Tibial artery (tissue), 4 donors: ENCODE measurements at regions not wholly inside any gene's neighbourhood (a gene's known extent, or its start where the extent isn't known, plus 50 kb on each side); places are given as distances from the start of the nearest gene placed in this dataset.

Source experiments
- DNase-seq, 2 donors: peaks; one replicate each; pipeline ENCODE4 v3.0.0-alpha.2; 2019
- H3K27ac ChIP-seq, 2 donors: fragments of 200-600 bp; sonication (generic) in 1 of 2; 1 replicate in 1 of 2; 2 replicates in 1 of 2; pipeline ENCODE4 v1.5.1; 2018 to 2019; ENCODE audit warnings: mild to moderate bottlenecking in 1 of 2
- H3K27me3 ChIP-seq, 2 donors: fragments of 200-600 bp; sonication (generic) in 1 of 2; one replicate each; pipeline versions ENCODE4 v1.5.1 to v1.6.0; 2016 to 2019
- H3K36me3 ChIP-seq, 3 donors: fragments of 200-600 bp; sonication (generic) in 2 of 3; one replicate each; pipeline ENCODE4 v1.5.1; 2016 to 2019; ENCODE audit warnings: mild to moderate bottlenecking in 2 of 3
- H3K4me1 ChIP-seq, 4 donors: fragments of 200-600 bp; sonication (generic) in 2 of 4; 1 replicate in 3 of 4; 2 replicates in 1 of 4; pipeline ENCODE4 v1.5.1; 2016 to 2019
- H3K4me3 ChIP-seq, 2 donors: fragments of 200-600 bp; sonication (generic) in 1 of 2; 1 replicate in 1 of 2; 2 replicates in 1 of 2; pipeline ENCODE4 v1.5.1; 2018 to 2019; ENCODE audit warnings: mild to moderate bottlenecking in 2 of 2
- H3K9me3 ChIP-seq, 3 donors: fragments of 200-600 bp; sonication (generic) in 1 of 3; one replicate each; pipeline ENCODE4 v1.5.1; 2016 to 2019
- intact Hi-C: fragments of 100-400 bp; cut with DNase I; formaldehyde crosslinking; loops from one replicate; pipeline ENCODE4 v1.15.0; 2023; ENCODE audit warnings: low total_unique reads
- TF ChIP-seq, protein P1 (sequence below), 2 experiments: fragments of 200-600 bp in 1 of 2; fragments of 450-650 bp in 1 of 2; IDR thresholded peaks; one replicate each; pipeline ENCODE4 v1.5.1; 2017 to 2019; ENCODE audit warnings: antibody characterized with exemption in 2 of 2, mild to moderate bottlenecking in 1 of 2, moderate library complexity in 1 of 2

DNA sequence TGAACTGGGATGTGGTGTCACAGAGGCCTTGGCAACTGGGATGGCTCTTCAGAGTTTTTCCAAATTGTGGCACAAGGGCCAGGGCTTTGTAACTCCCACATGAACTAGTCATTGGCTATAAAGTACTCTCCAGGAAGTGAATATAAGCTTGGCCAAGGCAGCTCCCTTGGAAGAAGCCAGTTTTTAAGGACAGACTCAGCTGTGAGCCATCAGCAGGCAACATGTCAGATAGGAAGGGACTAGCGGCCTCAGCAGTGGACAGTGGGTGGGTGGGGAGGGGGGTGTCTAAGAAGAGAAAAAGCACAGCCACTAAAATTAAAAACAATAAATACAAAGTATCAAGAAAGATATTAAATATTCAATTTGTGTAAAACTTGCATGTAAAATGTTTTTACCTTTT, 691.1 kb upstream of the PIK3C3 start:
- TF ChIP-seq, protein P1, sequence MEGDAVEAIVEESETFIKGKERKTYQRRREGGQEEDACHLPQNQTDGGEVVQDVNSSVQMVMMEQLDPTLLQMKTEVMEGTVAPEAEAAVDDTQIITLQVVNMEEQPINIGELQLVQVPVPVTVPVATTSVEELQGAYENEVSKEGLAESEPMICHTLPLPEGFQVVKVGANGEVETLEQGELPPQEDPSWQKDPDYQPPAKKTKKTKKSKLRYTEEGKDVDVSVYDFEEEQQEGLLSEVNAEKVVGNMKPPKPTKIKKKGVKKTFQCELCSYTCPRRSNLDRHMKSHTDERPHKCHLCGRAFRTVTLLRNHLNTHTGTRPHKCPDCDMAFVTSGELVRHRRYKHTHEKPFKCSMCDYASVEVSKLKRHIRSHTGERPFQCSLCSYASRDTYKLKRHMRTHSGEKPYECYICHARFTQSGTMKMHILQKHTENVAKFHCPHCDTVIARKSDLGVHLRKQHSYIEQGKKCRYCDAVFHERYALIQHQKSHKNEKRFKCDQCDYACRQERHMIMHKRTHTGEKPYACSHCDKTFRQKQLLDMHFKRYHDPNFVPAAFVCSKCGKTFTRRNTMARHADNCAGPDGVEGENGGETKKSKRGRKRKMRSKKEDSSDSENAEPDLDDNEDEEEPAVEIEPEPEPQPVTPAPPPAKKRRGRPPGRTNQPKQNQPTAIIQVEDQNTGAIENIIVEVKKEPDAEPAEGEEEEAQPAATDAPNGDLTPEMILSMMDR (IDR thresholded peaks at IDR 0.05) = no peak
- no peaks in the 10 kb centered on the region for H3K27me3 ChIP-seq
- H3K4me3 ChIP-seq = no peak overlapping the region
- DNase-seq = no peak
- H3K27ac ChIP-seq = no peak overlapping the region
- intact Hi-C loops = no loop called here
- H3K36me3 ChIP-seq = no peaks in the 10 kb centered on the region
- H3K9me3 ChIP-seq = no peaks in the 10 kb centered on the region
- H3K4me1 ChIP-seq = no peaks in the 10 kb centered on the region

DNA sequence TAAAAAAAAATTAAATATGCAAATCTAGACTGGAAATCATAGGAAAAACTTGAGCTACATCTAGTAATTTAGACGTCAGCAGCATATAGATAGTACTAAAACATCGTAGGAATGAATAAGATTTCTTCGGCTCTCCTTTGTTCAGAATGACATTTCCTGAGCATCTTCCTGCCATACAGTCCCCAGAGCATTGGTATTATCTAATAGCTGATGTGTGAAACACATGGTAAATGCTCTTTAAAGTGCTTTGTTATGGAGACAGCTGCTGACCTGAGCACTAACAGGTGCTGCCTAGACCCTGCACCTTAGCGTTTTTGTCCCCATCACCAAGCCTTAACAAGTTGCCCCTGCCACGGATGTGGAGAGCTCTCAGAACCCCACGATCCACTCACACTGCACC, 692.3 kb upstream of the PIK3C3 start:
- Histone ChIP-seq H3K9me3 (no peaks in the 10 kb centered on the region), H3K27me3 (no peaks in the 10 kb centered on the region), H3K4me1 (no peaks in the 10 kb centered on the region), H3K4me3 (no peak overlapping the region), H3K27ac (no peak overlapping the region), H3K36me3 (no peaks in the 10 kb centered on the region)
- intact Hi-C loops = no loop called here
- TF ChIP-seq, protein P1 (IDR thresholded peaks at IDR 0.05) = no peak
- DNase-seq = no peak

GRCh38 chr18:41244591-41245037, 710.4 kb upstream of the PIK3C3 start:
- Histone ChIP-seq H3K4me1 (no peaks in the 10 kb centered on the region), H3K27me3 (no peaks in the 10 kb centered on the region), H3K4me3 (no peak overlapping the region), H3K9me3 (no peaks in the 10 kb centered on the region), H3K27ac (no peak overlapping the region), H3K36me3 (no peaks in the 10 kb centered on the region)
- intact Hi-C loops = no loop called here
- DNase-seq = no peak
- TF ChIP-seq, protein P1 (IDR thresholded peaks at IDR 0.05) = no peak

DNA sequence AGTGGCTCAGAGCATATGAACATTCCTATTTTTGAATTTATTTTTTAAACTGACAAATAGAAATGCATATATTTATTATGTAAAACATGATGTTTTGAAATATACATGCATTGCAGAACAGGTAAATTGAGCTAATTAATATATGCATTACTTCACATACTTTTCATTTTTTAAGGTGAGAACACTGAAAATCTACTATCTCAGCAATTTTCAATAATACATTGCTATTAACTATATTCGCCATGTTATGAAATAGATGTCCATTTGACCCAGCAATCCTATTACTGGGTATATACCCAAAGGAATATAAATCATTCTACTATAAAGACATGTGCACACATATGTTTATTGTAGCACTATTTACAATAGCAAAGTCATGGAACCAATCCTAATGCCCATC, 717.7 kb upstream of the PIK3C3 start:
- TF ChIP-seq, protein P1 (IDR thresholded peaks at IDR 0.05) = no peak
- Histone ChIP-seq H3K36me3 (no peaks in the 10 kb centered on the region), H3K27me3 (no peaks in the 10 kb centered on the region), H3K27ac (no peak overlapping the region), H3K9me3 (no peaks in the 10 kb centered on the region), H3K4me3 (no peak overlapping the region), H3K4me1 (no peaks in the 10 kb centered on the region)
- no peak for DNase-seq
- intact Hi-C loops = no loop called here

- intact Hi-C loops = no loop called here
- H3K9me3 ChIP-seq = no peaks in the 10 kb centered on the region
- H3K36me3 ChIP-seq = no peaks in the 10 kb centered on the region
- no peak overlapping the region for H3K27ac ChIP-seq
- no peaks in the 10 kb centered on the region for H3K27me3 ChIP-seq
- no peaks in the 10 kb centered on the region for H3K4me1 ChIP-seq
- DNase-seq = no peak
- TF ChIP-seq, protein P1 (IDR thresholded peaks at IDR 0.05) = no peak
- no peak overlapping the region for H3K4me3 ChIP-seq
Observed at GRCh38 chr18:41231681-41232080, 723.4 kb upstream of the PIK3C3 start.

DNA sequence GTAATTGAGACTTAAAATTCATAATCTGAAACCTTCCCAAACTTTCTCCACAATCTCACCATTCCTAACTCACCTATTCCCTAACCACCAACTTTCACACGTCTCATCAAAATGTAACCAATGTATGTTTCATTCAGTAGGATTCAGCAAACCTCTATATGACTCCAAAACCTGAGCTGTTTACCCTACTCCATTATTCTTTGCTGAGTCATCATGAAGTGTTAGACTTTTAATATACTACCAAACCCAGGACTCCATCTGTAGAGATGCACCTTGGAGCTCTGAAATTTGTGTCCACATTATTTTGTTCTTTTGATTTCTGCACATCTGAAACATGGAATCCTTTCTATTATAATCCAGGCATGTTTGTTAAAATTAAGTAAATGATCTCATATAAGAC, 727.0 kb upstream of the PIK3C3 start:
- H3K4me1 ChIP-seq = no peaks in the 10 kb centered on the region
- no peak overlapping the region for H3K27ac ChIP-seq
- H3K27me3 ChIP-seq = no peaks in the 10 kb centered on the region
- TF ChIP-seq, protein P1 (IDR thresholded peaks at IDR 0.05) = no peak
- DNase-seq = no peak
- intact Hi-C loops = loop anchor here (10.0 kb wide), 1 partner anchor 57 kb away; no protein-coding TSS in a partner anchor
- no peaks in the 10 kb centered on the region for H3K9me3 ChIP-seq
- H3K36me3 ChIP-seq = no peaks in the 10 kb centered on the region
- no peak overlapping the region for H3K4me3 ChIP-seq
